Loucy (cell line): ENCODE measurements at regions not wholly inside any gene's neighbourhood (a gene's known extent, or its start where the extent isn't known, plus 50 kb on each side); places are given as distances from the start of the nearest gene placed in this dataset.

Experiments
- CTCF ChIP-seq: fragments of 200-600 bp; sonication (generic); conservative IDR thresholded peaks from 2 replicates; pipeline ENCODE4 v1.5.1; 2014; ENCODE audit warnings: mild to moderate bottlenecking, antibody characterized with exemption, low read length
- EZH2phosphoT487 ChIP-seq: fragments of 200-600 bp; IDR thresholded peaks from 2 replicates; pipeline ENCODE4 v1.6.1; 2018; ENCODE audit warnings: antibody characterized with exemption, mild to moderate bottlenecking, moderate library complexity, borderline replicate concordance

- TF ChIP-seq CTCF: no peak
- TF ChIP-seq EZH2phosphoT487: no peak
Measured at GRCh38 chr3:105293441-105293840, 73.3 kb upstream of the ALCAM start.
